HepG2 (cell line): ENCODE measurements at regions not wholly inside any gene's neighbourhood (a gene's known extent, or its start where the extent isn't known, plus 50 kb on each side); places are given as distances from the start of the nearest gene placed in this dataset.

Experiments used
- ATAC-seq: fragments of 200-7000 bp; cut with Tn5 transposase; 3 replicates; pipeline ENCODE4 v1.9.1; 2020; ENCODE audit warnings: mild to moderate bottlenecking, moderate library complexity
- BruUV-seq: library from RNA; stranded (reverse); fragments of 400-500 nt; replicated peaks from 2 replicates; lab custom pipeline; 2021; lab: Mats Ljungman, UMichigan
- CTCF ChIA-PET: fragments of 300-600 bp; formaldehyde crosslinking; extraction: SDS; loops from one replicate; lab custom pipeline; 2021; ENCODE audit warnings: low total read pairs, inconsistent platforms, low intra/inter-chr PET ratio; lab: Yijun Ruan, JAX
- POLR2A ChIA-PET: fragments of 350-600 bp; sonication (Branson Sonifier 250); formaldehyde crosslinking; loops from one replicate; lab custom pipeline; 2020; ENCODE audit warnings: antibody characterized with exemption, inconsistent platforms; lab: Yijun Ruan, JAX
- DNase-seq: peaks from one replicate; pipeline ENCODE4 v3.0.0-alpha.2; 2015; ENCODE audit warnings: low spot score
- FAIRE-seq: peaks from 3 replicates; lab custom pipeline; 2011; peaks lifted over from hg19 to GRCh38; lab: Jason Lieb, UNC
- H2AFZ ChIP-seq: one replicate; pipeline ENCODE4 v1.6.1; 2011; ENCODE audit warnings: low read length, inconsistent platforms
- H3K27ac ChIP-seq: fragments of 300-600 bp; 3 replicates; pipeline ENCODE4 v1.8.0; 2011; ENCODE audit warnings: mixed run types, mild to moderate bottlenecking, mixed read lengths, low read length, inconsistent platforms; ENCODE audit not compliant: insufficient read depth; ENCODE audit errors: extremely low read length
- H3K27me3 ChIP-seq, 2 experiments: fragments of 200-600 bp in 1 of 2; 2 replicates in 1 of 2; 3 replicates in 1 of 2; pipeline versions ENCODE4 v1.6.0 to v1.8.0; 2011; ENCODE audit warnings: low read length in 2 of 2, mild to moderate bottlenecking in 2 of 2, moderate library complexity in 2 of 2, inconsistent platforms in 1 of 2; ENCODE audit not compliant: insufficient read depth in 2 of 2, control insufficient read depth in 1 of 2
- H3K36me3 ChIP-seq, 2 experiments: fragments of 200-600 bp in 1 of 2; replicated peaks in 1 of 2; 2 replicates in 1 of 2; 3 replicates in 1 of 2; pipeline versions ENCODE4 v1.5.1 to v1.8.0; 2011; ENCODE audit warnings: low read length in 2 of 2, inconsistent platforms in 1 of 2; ENCODE audit not compliant: insufficient read depth in 2 of 2, control insufficient read depth in 1 of 2
- H3K4me1 ChIP-seq: 2 replicates; pipeline ENCODE4 v1.5.1; 2012; ENCODE audit warnings: low read length, inconsistent platforms; ENCODE audit not compliant: insufficient read depth
- H3K4me2 ChIP-seq: 2 replicates; pipeline ENCODE4 v1.6.0; 2011; ENCODE audit warnings: low read depth, low read length, inconsistent platforms
- H3K4me3 ChIP-seq, 3 experiments: fragments of 200-600 bp in 1 of 3; sonication (generic), shearing (Covaris generic) in 1 of 3; replicated peaks in 1 of 3; 2 replicates each; pipeline ENCODE4 v1.5.1; 2011 to 2016; ENCODE audit warnings: low read length in 3 of 3, inconsistent platforms in 2 of 3, low read depth in 2 of 3, mild to moderate bottlenecking in 2 of 3, control low read depth in 1 of 3, mixed read lengths in 1 of 3; ENCODE audit not compliant: insufficient read depth in 1 of 3
- H3K79me2 ChIP-seq: one replicate; pipeline ENCODE4 v1.6.1; 2011; ENCODE audit warnings: low read length, inconsistent platforms; ENCODE audit not compliant: insufficient read depth
- H3K9ac ChIP-seq: 2 replicates; pipeline ENCODE4 v1.6.0; 2011; ENCODE audit warnings: mild to moderate bottlenecking, low read depth, low read length, inconsistent platforms; ENCODE audit not compliant: insufficient read depth
- H3K9me3 ChIP-seq: 2 replicates; pipeline ENCODE4 v1.5.1; 2012; ENCODE audit warnings: mild to moderate bottlenecking, low read length
- H4K20me1 ChIP-seq: 2 replicates; pipeline ENCODE4 v1.6.0; 2011; ENCODE audit warnings: inconsistent platforms, mild to moderate bottlenecking, low read length, moderate library complexity; ENCODE audit not compliant: insufficient read depth
- CENPX ChIP-seq: sonication (generic); formaldehyde crosslinking; IDR thresholded peaks from 2 replicates; pipeline ENCODE4 v1.9.0; 2021; ENCODE audit warnings: mild to moderate bottlenecking, missing genetic modification reagents, moderate library complexity
- EP300 ChIP-seq, 3 experiments: sonication (generic) in 1 of 3; formaldehyde crosslinking in 1 of 3; IDR thresholded peaks; 2 replicates each; pipeline versions ENCODE4 v1.5.1 to v1.6.1; 2011 to 2020; ENCODE audit warnings: low read depth in 2 of 3, low read length in 2 of 3, borderline replicate concordance in 1 of 3, improper control_type of control experiment in 1 of 3, mild to moderate bottlenecking in 1 of 3, missing genetic modification reagents in 1 of 3, moderate library complexity in 1 of 3
- MIXL1 ChIP-seq: IDR thresholded peaks from 2 replicates; pipeline ENCODE4 v1.6.1; 2016
- SIX4 ChIP-seq: sonication (generic); formaldehyde crosslinking; IDR thresholded peaks from 2 replicates; pipeline ENCODE4 v1.4.0; 2020; ENCODE audit warnings: missing genetic modification reagents
- ZFP36 ChIP-seq: fragments of 150-350 bp; IDR thresholded peaks from 2 replicates; pipeline ENCODE4 v1.6.1; 2018; ENCODE audit warnings: borderline replicate concordance, low read length, low read depth; ENCODE audit not compliant: partially characterized antibody
- ZNF430 ChIP-seq: sonication (generic); formaldehyde crosslinking; IDR thresholded peaks from 2 replicates; pipeline ENCODE4 v1.9.0; 2021; ENCODE audit warnings: mild to moderate bottlenecking, missing genetic modification reagents
- ZNF619 ChIP-seq: sonication (generic); formaldehyde crosslinking; IDR thresholded peaks from 2 replicates; pipeline ENCODE4 v1.4.0; 2020; ENCODE audit warnings: mild to moderate bottlenecking, missing genetic modification reagents
- WGBS: methylation state at CpG from one replicate; pipeline ENCODE4 v1.1.6; 2017; ENCODE audit warnings: low lambda C conversion rate; 5-methylcytosine and 5-hydroxymethylcytosine counted together
- in situ Hi-C: cut with HindIII; loops from 2 replicates; pipeline ENCODE4 v1.10.0; 2017; ENCODE audit warnings: low pct_unique_long_range_greater_than_20kb; ENCODE audit not compliant: extremely low pct_ligation_motif_present
- intact Hi-C: fragments of 100-400 bp; cut with micrococcal nuclease; formaldehyde crosslinking; loops from one replicate; pipeline ENCODE4 v1.10.0; 2022; ENCODE audit not compliant: unreplicated experiment
- TF ChIP-seq, protein P1 (sequence below): sonication (generic); formaldehyde crosslinking; IDR thresholded peaks from 2 replicates; pipeline ENCODE4 v1.4.0; 2020; ENCODE audit warnings: missing genetic modification reagents

DNA sequence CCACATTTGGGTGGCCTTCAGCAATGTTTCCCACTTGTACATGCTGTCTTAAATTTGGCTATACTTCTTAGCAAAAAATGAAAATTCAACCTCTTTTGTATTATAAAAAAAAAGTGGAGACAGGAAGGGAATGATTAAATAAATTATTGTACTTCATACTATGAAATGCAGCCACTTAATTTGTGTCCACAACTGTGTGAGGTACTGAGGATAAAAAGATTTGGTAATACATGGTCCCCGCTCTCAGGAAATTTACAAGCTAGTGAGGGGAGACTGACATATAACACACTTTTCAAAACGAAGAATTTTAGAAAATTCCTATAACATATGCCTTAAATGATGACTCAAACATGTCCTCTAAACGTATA is 105.0 kb downstream of the HNRNPD start:
- peak; percentile 13; the same call in 2 of the 3 replicates for ATAC-seq

More for the DNA sequence above, 105.0 kb downstream of the HNRNPD start:
- no peaks in the 10 kb centered on the region for H3K36me3 ChIP-seq
- H3K79me2 ChIP-seq: no peaks in the 10 kb centered on the region
- TF ChIP-seq ZNF430 (CRISPR knock-in tag): no peak
- no peak for TF ChIP-seq MIXL1 (CRISPR knock-in tag)
- TF ChIP-seq CENPX (CRISPR knock-in tag): no peak
- no peak for TF ChIP-seq ZNF619 (CRISPR knock-in tag)
- no peak for TF ChIP-seq EP300 (IDR thresholded peaks at IDR 0.05; ENCODE audit: low read depth in 2 of 2, low read length in 2 of 2)
- TF ChIP-seq EP300 (CRISPR knock-in tag; IDR thresholded peaks at IDR 0.05; ENCODE audit: borderline replicate concordance): no peak
- no peak for TF ChIP-seq SIX4 (CRISPR knock-in tag)
- TF ChIP-seq ZFP36: no peak
- TF ChIP-seq, protein P1, sequence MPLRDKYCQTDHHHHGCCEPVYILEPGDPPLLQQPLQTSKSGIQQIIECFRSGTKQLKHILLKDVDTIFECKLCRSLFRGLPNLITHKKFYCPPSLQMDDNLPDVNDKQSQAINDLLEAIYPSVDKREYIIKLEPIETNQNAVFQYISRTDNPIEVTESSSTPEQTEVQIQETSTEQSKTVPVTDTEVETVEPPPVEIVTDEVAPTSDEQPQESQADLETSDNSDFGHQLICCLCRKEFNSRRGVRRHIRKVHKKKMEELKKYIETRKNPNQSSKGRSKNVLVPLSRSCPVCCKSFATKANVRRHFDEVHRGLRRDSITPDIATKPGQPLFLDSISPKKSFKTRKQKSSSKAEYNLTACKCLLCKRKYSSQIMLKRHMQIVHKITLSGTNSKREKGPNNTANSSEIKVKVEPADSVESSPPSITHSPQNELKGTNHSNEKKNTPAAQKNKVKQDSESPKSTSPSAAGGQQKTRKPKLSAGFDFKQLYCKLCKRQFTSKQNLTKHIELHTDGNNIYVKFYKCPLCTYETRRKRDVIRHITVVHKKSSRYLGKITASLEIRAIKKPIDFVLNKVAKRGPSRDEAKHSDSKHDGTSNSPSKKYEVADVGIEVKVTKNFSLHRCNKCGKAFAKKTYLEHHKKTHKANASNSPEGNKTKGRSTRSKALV: no peak
- TF ChIP-seq, all 625 proteins: peak for 0
- in situ Hi-C loops (no loop called here), intact Hi-C loops (loop anchor here (1.0 to 2.0 kb wide), 2 partner anchors 802 to 863 kb away; no protein-coding TSS in a partner anchor)
- WGBS: 6% methylated on average over 3 of the region's 3 CpGs
- ChIA-PET POLR2A (no interaction called here), CTCF (interaction anchor here (1.1 to 2.0 kb wide), 2 partner anchors 801 to 864 kb away, joined by 3 to 17 read pairs; no protein-coding TSS in a partner anchor)
- H3K9me3 ChIP-seq: no peaks in the 10 kb centered on the region
- H3K4me2 ChIP-seq: no peak overlapping the region
- H3K4me1 ChIP-seq: peaks cover 24% of the 10 kb centered on the region
- no peaks in the 10 kb centered on the region for H4K20me1 ChIP-seq
- no peaks in the 10 kb centered on the region; a peak in 1 of 5 replicates for H3K27me3 ChIP-seq
- H3K4me3 ChIP-seq: no peak overlapping the region
- H3K27ac ChIP-seq: no peak overlapping the region
- FAIRE-seq (no peak), DNase-seq (no peak)
- no peak overlapping the region for H2AFZ ChIP-seq
- no TSS peak for BruUV-seq
- no peak overlapping the region for H3K9ac ChIP-seq
